MG63 (cell line): ENCODE measurements at regions not wholly inside any gene's neighbourhood (a gene's known extent, or its start where the extent isn't known, plus 50 kb on each side); places are given as distances from the start of the nearest gene placed in this dataset.
A peak's percentile ranks its signal among the peaks of the same experiment; 100 is the strongest.
"Not testable (repeated sequence)": the region's sequence is repeated elsewhere in the genome, so short reads cannot be mapped to it uniquely, and the experiment has no call there.

Source experiments
- DNase-seq: peaks from one replicate; pipeline ENCODE4 v3.0.0-alpha.2; 2020
- H3K27me3 ChIP-seq: fragments of 250-450 bp; sonication (Bioruptor Pico); 2 replicates; pipeline ENCODE4 v1.5.1; 2020; ENCODE audit warnings: mild to moderate bottlenecking, moderate library complexity
- H3K36me3 ChIP-seq: fragments of 250-450 bp; sonication (Bioruptor Pico); 2 replicates; pipeline ENCODE4 v1.5.1; 2020; ENCODE audit warnings: mild to moderate bottlenecking, moderate library complexity
- H3K4me3 ChIP-seq: fragments of 250-450 bp; sonication (Bioruptor Pico); 2 replicates; pipeline ENCODE4 v1.5.1; 2020; ENCODE audit warnings: mild to moderate bottlenecking, moderate library complexity
- H3K9me3 ChIP-seq: fragments of 250-450 bp; sonication (Bioruptor Pico); 2 replicates; pipeline ENCODE4 v1.5.1; 2020; ENCODE audit warnings: mild to moderate bottlenecking, moderate library complexity

DNA sequence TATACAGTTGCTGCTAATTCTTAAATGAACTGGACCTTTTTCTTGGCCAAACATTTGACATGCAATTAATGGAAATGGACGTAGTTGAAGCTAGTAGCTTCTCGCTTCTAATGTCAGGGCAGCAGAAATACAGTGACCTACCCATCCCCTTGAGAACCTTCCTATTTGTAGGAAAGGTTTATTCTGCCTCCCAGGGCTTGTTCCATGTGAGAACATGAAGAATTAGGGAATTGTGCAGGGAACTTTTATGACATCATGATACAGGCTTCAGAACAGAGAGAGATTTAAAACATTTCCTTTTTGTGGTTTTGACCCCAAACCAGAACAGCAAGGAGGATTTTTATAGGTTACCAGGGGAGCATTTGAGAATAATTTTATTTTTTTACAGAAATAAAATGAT is 406.6 kb upstream of the PPP2R3A start:
- Histone ChIP-seq H3K36me3 (no peaks in the 10 kb centered on the region), H3K27me3 (no peaks in the 10 kb centered on the region), H3K9me3 (no peaks in the 10 kb centered on the region), H3K4me3 (no peak overlapping the region)
- no peak for DNase-seq

DNA sequence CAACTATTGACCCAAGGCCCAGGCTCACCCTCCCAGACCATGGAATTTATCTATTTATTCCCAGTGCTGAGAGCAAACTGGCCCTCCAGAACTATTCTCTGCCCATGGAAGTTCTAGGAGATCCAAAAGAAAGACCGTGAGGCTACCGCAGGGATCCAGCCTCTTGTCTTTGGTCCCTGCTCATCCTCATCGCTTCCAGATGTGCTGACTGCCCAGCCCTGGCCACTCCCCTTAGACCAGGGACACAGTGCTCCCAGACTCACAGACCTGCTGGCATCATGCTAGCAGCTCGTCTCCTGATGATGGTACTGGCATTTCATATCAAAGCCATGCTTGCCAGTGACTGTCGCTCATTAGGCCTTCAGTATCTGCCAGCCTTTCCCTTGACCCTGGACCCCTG is 405.7 kb upstream of the PPP2R3A start:
- Histone ChIP-seq H3K36me3 (no peaks in the 10 kb centered on the region), H3K4me3 (no peak overlapping the region), H3K9me3 (no peaks in the 10 kb centered on the region), H3K27me3 (no peaks in the 10 kb centered on the region)
- no peak for DNase-seq

DNA sequence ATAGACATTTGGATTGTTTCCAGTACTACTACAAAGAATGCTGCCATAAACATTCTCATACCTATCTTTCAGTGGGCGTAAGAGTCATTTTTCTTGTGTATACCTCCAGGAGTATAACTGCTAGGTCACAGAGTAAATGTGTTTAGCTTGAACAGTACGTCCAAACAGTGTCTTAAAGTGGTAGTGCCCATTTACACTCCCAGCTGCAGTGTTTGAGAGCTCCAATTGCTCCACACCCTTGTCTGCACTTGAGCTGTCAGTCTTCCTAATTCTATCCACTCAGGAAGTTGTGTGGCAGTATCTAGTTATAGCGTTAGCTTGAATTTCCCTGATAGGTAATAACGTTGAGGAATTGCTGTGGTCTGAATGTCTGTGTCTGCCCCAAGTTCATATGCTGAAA is 404.7 kb upstream of the PPP2R3A start:
- no peaks in the 10 kb centered on the region for H3K27me3 ChIP-seq
- no peak overlapping the region for H3K4me3 ChIP-seq
- no peak for DNase-seq
- H3K9me3 ChIP-seq, result no peaks in the 10 kb centered on the region
- H3K36me3 ChIP-seq, result no peaks in the 10 kb centered on the region

DNA sequence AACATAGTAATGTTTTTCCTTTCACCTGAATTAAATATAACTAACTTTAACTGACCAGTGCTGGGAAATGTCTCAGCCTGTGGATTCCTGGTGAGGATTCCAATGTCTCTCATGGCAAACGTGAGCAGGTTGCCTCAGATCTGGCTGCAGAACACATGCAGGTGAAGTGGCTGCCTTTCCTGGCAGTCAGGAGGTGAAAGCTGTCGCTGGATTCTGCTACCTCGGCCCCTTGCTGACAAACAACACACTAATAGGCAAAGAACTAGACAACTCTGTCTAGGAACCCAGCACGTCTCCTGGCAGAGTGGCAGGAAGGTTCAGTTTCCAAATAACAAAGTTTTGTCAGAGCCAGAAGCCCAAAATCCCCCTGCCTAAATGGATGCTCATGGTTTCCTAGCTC is 400.8 kb upstream of the PPP2R3A start:
- H3K27me3 ChIP-seq, result 0 out of 2 replicates have a peak, but pooled peaks cover 2% of the 10 kb centered on the region
- no peak for DNase-seq
- H3K9me3 ChIP-seq, result no peaks in the 10 kb centered on the region
- no peak overlapping the region for H3K4me3 ChIP-seq
- no peaks in the 10 kb centered on the region for H3K36me3 ChIP-seq

DNA sequence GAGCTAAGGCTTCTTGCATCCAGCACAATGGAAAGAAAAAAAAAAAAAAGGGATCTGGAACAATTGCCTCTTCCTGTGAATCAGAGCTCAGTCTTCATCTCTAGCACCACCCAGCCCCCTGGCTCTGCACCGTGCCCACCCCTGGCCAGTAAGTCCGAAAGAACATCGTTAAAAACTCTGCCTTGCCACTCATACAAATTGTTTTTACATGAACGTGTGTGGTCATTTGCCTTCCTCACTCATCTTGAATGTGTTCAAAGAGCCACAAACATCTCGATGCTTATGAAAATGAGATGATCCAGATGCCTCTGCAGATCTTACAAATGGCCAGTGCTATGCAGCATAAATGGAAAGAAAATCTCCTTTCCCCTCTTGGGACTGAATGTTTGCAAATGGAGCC is 400.0 kb upstream of the PPP2R3A start:
- Histone ChIP-seq H3K36me3 (no peaks in the 10 kb centered on the region), H3K27me3 (0 out of 2 replicates have a peak, but pooled peaks cover 2% of the 10 kb centered on the region), H3K4me3 (no peak overlapping the region), H3K9me3 (no peaks in the 10 kb centered on the region)
- DNase-seq, result no peak

DNA sequence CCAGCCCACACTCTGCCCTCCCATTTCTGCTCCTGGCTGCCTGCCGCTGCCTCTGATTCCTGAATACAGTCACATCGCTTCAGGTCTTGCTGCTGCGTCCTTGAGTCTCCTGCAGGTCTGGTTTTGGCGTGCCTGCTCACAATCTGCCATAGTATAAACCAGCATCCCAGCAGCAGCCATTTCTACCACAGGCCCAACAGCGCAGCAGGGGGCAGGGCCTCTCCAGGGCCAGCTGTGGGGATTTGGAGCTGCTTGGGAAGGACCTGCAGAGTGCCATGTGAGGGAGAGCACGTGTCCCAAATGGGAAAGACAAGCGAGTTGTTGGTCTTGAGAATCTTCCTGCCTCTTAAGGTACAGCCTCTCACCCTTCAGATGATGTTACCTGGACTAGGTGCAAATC is 398.3 kb upstream of the PPP2R3A start:
- peak; percentile 24 for DNase-seq
- no peaks in the 10 kb centered on the region for H3K36me3 ChIP-seq
- no peak overlapping the region for H3K4me3 ChIP-seq
- H3K27me3 ChIP-seq, result 0 out of 2 replicates have a peak, but pooled peaks cover 2% of the 10 kb centered on the region
- H3K9me3 ChIP-seq, result no peaks in the 10 kb centered on the region

DNA sequence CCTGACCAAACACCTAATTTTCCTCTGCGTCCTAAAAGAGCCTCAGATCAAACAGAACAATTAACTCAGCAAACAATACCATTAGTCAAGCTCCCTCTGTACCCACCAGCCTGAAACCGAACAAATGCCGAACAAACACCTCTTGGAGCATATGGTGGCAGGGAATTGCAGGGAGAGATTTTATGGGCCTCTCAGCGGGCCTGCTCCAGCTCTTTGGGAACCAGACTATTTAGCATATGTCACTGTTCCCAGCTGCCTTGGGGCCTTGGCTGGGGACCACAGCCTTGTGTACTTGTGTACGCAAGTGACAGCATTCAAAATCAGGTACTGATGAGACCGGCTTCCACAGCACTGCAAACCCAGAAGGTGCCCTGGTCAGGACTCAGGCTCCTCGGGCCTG is 388.8 kb upstream of the PPP2R3A start:
- Histone ChIP-seq H3K9me3 (no peaks in the 10 kb centered on the region), H3K4me3 (no peak overlapping the region), H3K27me3 (no peaks in the 10 kb centered on the region), H3K36me3 (no peaks in the 10 kb centered on the region)
- DNase-seq, result no peak

DNA sequence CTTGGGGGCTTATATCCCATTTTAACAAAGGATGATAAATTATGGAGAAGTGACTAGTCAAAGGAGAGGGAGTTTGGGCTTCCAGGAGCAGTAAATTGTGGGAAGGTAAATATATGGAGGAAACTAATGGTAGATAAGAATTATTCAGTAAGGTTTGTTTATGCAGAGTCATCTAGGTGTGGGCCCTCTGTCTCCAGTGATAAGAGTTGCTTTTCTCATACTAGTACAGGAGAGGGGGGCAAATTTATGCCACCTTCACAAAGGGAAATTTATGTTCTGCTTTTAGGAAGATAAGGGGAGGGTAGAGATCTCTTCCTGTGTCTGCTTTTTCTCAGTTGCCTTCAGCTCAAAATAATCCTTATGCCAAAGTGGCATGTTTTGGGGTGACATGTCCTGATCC is 383.7 kb upstream of the PPP2R3A start:
- H3K36me3 ChIP-seq, result no peaks in the 10 kb centered on the region
- H3K4me3 ChIP-seq, result no peak overlapping the region
- H3K9me3 ChIP-seq, result no peaks in the 10 kb centered on the region
- no peak for DNase-seq
- H3K27me3 ChIP-seq, result no peaks in the 10 kb centered on the region

DNA sequence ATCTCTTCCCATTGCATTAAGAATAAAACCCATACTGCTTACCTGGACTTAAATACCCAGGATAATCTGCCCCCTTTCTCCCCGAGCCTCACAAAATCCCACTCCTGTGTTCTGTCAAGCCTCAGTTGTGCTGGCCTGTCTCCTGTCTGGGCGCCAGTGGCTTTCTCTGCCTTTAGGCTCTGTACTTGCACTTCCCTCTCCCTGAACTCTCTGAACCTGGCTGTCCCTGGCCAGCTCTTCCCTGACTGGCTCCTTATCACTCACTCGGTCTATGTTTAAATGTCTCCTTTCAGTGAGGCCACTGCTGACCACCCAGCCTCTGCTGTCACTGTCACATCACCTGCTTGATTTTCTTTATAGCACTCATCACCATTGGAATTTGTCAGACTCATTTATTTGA is 382.7 kb upstream of the PPP2R3A start:
- no peaks in the 10 kb centered on the region for H3K27me3 ChIP-seq
- DNase-seq, result no peak
- H3K36me3 ChIP-seq, result no peaks in the 10 kb centered on the region
- H3K9me3 ChIP-seq, result no peaks in the 10 kb centered on the region
- H3K4me3 ChIP-seq, result no peak overlapping the region

DNA sequence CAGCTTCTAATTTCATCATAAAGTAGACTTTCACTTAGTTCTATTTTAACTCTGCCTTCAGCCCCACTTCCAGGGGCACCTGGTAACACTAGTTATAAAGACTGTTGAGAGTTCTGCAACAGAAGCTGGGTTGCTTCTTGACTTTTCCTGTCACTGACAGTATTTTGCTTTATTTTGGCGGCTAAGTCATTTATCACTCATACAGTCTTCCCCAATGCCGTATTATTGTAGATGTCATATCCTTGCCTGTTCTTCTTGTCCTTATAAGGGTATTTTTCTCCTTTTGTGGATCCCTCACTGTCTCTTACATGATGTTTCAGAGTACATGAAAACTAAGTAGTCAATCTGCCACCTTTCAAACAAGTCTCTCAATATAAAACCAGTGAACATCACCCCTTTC is 369.0 kb upstream of the PPP2R3A start:
- peaks cover 7% of the 10 kb centered on the region for H3K27me3 ChIP-seq
- no peaks in the 10 kb centered on the region for H3K36me3 ChIP-seq
- no peak overlapping the region for H3K4me3 ChIP-seq
- no peaks in the 10 kb centered on the region for H3K9me3 ChIP-seq
- no peak for DNase-seq

DNA sequence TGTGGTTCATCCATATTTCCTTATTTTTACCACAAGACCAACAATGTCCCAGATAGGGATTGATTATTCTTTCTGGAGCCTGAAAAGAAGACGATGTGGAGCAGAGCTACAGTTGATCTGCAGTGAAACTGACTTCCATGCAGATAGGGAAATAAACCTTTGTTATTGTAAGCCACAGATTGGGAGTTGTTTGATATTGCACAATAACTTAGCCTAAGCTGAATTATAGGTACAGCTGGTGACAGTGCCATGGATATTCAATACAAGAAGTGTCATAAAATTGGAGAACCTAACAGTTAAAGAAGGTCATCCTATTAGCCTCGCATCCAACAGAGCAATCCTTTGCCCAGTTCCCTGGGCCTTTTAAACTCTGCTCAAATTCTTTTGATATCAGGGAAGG is 367.7 kb upstream of the PPP2R3A start:
- H3K27me3 ChIP-seq, result peaks cover 7% of the 10 kb centered on the region
- no peak overlapping the region for H3K4me3 ChIP-seq
- H3K36me3 ChIP-seq, result no peaks in the 10 kb centered on the region
- H3K9me3 ChIP-seq, result no peaks in the 10 kb centered on the region
- no peak for DNase-seq

DNA sequence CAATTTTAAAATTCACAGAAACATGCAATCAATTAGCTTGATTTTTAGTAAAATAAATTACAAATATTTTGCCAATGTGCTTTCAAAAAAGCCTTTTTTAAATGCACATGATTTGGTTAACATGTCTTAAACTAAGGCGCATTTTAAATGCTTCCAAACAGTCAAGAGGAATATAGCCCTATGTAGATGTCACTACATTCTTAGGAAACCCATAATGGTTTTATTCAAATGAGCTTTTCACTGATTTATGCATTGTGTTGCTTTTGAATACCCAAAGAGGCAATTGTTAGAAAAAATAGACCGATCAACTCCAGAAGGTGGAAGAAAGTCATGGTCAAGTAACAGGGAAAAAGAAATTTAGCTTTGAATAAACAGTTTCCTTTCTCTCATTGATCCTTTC is 366.9 kb upstream of the PPP2R3A start:
- no peaks in the 10 kb centered on the region for H3K9me3 ChIP-seq
- H3K27me3 ChIP-seq, result peaks cover 10% of the 10 kb centered on the region
- no peaks in the 10 kb centered on the region for H3K36me3 ChIP-seq
- no peak for DNase-seq
- H3K4me3 ChIP-seq, result no peak overlapping the region

DNA sequence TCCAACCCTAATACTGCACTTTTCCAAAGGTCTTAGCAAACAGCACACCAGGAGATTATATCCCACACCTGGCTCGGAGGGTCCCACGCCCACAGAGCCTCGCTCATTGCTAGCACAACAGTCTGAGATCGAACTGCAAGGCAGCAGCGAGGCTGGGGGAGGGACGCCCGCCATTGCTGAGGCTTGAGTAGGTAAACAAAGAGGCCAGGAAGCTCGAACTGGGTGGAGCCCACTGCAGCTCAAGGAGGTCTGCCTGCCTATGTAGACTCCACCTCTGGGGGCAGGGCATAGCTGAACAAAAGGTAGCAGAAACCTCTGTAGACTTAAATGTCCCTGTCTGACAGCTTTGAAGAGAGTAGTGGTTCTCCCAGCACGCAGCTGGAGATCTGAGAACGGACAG is 361.0 kb upstream of the PPP2R3A start:
- H3K9me3 ChIP-seq, H3K36me3 ChIP-seq: not testable (repeated sequence)

DNA sequence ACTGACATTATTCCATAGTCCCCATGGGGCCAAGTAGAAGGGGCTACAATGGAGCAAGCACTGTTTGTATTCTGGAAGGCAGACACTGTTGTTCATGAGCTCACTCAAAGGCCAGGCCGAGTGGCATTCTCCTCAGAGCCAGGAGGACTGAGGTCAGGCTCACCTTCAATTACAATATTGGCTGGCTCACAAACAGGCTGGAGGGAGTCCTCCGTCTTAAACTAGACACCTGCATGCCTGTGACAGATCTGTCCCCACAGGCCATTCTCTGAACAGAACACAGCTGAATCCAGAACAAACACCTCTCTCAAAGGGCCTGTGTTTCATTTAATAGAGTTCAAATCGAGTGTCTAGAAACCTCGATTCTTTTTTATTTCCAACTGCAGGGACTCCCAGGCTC is 347.4 kb upstream of the PPP2R3A start:
- Histone ChIP-seq H3K36me3 (no peaks in the 10 kb centered on the region), H3K4me3 (no peak overlapping the region), H3K9me3 (no peaks in the 10 kb centered on the region), H3K27me3 (no peaks in the 10 kb centered on the region)
- no peak for DNase-seq

More for the DNA sequence above, 361.0 kb upstream of the PPP2R3A start:
- H3K27me3 ChIP-seq, DNase-seq, H3K4me3 ChIP-seq: not testable (repeated sequence)

DNA sequence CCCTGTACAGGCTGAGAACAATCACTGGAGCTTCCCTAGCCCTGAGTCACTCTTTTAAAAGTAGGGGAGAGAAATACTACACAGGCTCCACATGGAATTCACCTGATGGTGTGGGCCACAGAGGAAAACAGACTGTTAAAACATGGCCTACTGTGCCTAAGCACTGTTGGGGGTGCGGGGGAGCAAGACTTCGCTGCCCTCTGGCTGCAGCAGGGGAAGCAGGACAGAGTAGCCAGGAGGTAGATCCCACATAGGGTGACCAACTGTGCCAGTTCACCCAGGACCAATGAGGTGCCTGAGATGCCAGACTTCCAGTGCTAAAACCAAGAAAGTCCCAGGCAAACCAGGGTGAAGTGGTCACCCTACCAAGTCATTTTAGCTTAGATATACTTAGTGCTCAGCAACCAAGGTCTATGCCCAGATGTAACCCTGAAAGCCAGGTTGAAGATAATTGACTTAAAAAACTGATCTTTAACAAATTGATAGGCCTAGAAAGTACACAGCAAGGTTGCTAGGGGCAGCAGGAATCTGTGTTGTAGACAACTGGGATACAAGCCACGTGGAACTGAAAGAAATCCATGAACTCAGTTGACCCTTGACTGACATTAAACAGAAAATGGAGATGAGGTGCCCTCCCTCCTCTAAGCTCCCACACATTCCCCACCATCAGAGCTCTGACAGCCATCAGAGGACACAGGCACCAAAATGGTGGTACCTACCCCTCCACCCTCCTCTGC is 344.2 kb upstream of the PPP2R3A start:
- no peaks in the 10 kb centered on the region for H3K36me3 ChIP-seq
- DNase-seq, result no peak
- H3K4me3 ChIP-seq, result no peak overlapping the region
- no peaks in the 10 kb centered on the region for H3K9me3 ChIP-seq
- H3K27me3 ChIP-seq, result no peaks in the 10 kb centered on the region

DNA sequence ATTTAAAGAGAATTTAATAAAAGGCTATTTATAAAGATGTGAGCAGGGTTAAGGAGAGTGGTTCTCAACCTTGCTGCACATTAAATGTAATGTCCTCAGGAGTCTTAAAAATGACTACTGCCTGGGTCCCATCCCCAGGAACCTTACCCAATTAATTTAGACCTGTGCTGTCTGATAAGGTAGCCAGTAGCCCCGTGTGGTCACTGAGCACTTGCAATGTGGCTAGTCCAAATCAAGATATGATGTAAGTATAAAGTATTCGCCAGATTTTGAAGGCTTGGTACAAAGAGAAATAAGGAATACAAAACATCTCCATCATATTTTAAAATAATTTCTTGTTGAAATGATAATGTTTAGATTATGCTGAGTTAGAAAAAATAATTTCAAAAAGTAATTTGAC is 343.3 kb upstream of the PPP2R3A start:
- Histone ChIP-seq H3K36me3 (no peaks in the 10 kb centered on the region), H3K9me3 (no peaks in the 10 kb centered on the region), H3K4me3 (no peak overlapping the region), H3K27me3 (0 out of 2 replicates have a peak, but pooled peaks cover 4% of the 10 kb centered on the region)
- DNase-seq, result no peak

DNA sequence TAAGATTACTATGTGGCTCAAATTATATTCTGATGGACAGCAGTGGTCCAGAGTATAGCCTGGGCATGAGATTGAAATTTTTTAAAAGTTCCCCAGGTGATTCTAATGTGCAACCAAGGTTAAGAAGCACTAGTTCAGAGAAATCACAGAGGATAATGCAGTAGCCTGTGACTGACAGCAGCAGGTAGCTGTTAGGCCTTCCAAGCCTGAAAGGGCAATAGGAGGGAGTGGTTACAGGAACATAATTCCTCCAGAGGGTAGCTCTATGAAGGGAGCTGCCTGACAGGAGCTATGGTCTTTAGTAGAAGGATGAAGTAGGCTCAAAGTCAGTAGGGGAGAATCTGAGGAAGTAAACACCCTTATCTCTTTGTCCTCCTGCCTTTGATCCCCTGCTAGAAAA is 342.9 kb upstream of the PPP2R3A start:
- H3K36me3 ChIP-seq, result no peaks in the 10 kb centered on the region
- no peak overlapping the region for H3K4me3 ChIP-seq
- DNase-seq, result no peak
- no peaks in the 10 kb centered on the region for H3K9me3 ChIP-seq
- 0 out of 2 replicates have a peak, but pooled peaks cover 4% of the 10 kb centered on the region for H3K27me3 ChIP-seq

DNA sequence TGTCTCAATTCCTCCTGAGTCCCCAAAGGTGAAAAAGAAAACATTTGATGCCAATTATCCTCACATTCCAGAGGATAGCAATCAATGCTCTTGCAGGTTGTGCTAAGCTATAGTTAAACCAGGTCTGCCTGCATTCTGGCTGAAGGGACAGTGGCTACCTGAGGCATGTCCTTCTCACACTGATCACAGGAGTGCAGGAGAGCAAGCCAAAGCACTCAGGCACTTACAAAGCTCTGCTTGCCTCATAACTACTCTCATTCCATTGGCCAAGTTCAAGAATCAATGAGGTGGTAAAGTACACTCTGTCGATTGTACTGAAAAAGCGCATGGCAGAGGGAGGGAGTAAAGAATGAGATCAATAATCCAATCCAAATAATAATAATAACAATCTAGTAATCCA is 342.0 kb upstream of the PPP2R3A start:
- Histone ChIP-seq H3K9me3 (no peaks in the 10 kb centered on the region), H3K4me3 (no peak overlapping the region), H3K27me3 (0 out of 2 replicates have a peak, but pooled peaks cover 4% of the 10 kb centered on the region), H3K36me3 (no peaks in the 10 kb centered on the region)
- DNase-seq, result no peak
